ENCODE measurements at regions not wholly inside any gene's neighbourhood (a gene's known extent, or its start where the extent isn't known, plus 50 kb on each side); places are given as distances from the start of the nearest gene placed in this dataset.

- TF ChIP-seq CTCF (IDR thresholded peaks at IDR 0.05) (no peak), POLR2A (IDR thresholded peaks at IDR 0.05) (no peak)
Measured at GRCh38 chr2:217609952-217610351, 392.8 kb downstream of the TNS1 start.

Data from testis (tissue), 2 donors.